RPMI7951 (cell line): ENCODE measurements at regions not wholly inside any gene's neighbourhood (a gene's known extent, or its start where the extent isn't known, plus 50 kb on each side); places are given as distances from the start of the nearest gene placed in this dataset.

Experiments used
- DNase-seq: peaks from one replicate; pipeline ENCODE4 v3.0.0-alpha.2; 2012; ENCODE audit warnings: low read depth

DNA sequence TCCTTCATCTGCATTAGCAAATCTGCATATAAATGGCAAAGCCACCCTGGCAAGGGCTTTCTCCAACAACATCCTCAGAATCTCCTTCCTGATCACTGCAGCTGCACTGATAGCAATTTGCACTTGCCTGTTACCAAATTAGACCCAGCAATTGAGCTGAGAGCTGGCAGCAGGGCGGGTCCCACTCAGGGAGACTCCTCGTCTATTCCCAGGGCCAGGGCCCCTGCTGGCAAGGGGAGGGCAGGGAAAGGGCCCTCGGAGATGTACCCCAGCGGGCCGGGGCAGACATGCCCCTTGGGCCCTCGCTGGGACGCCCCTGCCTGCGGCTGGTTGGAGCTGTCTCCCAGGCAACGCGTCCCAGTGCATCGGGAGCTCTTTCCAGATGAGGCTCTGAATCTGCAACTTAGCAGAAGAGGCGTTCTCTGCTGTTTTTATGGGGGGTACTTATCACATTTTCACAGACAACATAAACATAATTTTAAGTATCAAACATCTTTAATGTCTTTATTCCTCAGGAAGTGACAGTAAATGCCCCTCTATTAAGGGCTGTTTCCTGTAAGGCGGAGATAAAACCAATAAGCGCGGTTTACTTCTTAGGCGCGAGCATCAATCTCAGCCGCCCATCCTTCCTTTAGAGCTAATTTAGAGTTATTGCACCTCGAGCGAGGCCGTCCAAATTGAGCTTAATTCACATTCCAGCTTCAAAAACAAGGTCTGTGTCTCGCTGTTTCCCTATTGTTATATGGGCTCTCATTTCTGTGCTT, 249.0 kb upstream of the PPP2R2D start:
- DNase-seq = no peak

DNA sequence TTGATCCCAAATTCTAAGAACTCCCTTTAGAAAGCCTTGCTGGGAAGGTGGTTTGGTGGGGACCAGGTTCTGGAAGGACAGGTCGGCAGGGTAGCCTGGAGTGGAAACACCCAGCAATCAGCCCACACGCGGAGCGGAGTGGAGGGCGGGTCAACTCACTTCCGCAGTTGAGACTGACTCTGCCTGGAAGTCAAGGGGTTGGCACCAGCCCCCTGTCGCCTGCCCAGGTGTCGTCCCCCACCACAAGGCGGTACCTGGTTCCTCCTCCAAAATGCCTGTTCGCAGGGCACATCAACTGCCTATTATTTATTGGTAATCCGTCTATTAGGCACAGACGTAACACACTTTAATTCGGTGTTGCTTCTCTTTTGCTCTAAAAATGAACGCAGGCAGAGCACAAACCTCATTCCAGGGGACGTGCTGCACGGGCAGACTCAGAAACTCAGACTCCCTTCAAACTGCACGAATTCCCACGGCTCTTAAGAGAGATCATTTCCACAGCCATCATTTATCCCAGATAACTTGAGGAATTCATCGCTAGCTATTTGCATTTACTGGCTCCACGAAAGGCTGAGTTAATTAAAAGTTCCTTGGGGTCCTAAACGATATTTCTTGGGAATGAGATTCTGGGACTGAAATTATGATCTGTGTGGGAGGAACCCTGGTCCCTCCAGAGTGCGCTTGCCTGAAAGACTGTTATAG, 248.2 kb upstream of the PPP2R2D start:
- DNase-seq = no peak

- no peak for DNase-seq
These were observed 247.7 kb upstream of the PPP2R2D start for GRCh38 chr10:131653140-131653539.

DNA sequence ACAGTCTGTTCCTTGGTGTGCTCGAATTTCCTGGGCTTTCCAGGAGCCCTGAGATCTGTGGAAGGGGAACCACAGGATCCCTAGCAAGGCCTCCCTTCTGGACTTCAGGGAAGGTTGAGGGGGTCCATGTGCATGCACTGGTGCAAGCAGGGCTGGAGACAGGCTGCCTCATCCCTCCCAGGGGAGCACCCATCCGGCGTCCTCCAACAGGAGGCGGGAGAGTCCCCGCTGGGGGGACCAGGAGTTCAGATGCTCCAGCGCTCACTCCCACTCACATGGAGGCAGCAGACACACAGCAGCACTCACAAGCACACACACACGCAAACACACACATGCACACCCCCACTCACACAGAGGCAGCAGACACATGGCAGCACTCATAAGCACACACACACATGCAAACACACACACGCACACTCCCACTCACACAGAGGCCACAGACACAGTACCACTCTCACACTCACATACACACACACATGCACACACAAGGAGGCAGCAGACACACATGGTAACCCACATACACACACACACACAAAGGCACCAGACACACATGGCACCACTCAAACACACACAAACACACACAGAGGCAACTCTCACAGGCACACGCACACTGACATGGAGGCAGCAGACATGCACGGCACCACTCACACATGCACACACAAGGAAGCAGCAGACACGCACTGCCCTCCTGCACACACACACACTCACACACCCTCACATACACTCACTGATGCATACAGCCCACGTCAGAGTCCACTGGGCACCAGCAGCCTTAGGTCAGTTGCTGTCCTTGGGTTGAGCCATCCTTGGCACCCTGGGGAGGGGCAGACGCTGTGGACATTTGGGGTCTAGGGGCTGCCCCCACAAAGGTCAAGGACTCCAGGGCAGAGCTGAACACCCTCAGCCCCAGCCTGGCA, 247.0 kb upstream of the PPP2R2D start:
- DNase-seq = no peak

DNA sequence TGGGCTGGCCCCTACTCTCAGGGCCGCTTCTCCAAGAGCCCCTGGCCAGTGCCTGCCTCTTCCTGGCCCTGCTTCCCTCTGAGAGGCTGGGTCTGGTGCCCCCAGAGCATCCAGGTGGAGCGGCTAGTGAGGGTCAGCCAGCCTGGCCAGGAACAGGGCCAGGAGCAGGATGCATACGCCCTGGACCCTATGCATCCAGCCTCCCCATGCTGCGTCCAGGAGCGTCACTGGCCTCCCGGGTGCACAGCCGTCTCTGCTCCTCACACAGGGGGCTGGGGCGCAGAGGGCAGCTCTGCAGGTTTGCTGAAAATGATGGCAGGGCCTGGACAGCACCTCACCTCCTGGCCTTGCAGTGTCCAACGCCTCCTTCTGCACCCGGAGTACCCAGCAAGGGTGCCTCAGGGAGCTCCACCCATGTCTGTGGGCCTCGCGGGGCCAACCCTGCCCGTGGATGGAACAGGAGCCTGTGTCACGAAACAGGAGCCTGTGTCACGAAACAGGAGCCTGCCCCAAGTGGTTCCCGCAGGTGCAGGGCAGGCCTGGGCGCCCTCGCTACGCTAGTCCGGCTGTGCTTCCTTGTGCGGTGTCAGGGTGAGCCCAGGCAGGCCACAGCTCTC, 246.2 kb upstream of the PPP2R2D start:
- DNase-seq = no peak

DNA sequence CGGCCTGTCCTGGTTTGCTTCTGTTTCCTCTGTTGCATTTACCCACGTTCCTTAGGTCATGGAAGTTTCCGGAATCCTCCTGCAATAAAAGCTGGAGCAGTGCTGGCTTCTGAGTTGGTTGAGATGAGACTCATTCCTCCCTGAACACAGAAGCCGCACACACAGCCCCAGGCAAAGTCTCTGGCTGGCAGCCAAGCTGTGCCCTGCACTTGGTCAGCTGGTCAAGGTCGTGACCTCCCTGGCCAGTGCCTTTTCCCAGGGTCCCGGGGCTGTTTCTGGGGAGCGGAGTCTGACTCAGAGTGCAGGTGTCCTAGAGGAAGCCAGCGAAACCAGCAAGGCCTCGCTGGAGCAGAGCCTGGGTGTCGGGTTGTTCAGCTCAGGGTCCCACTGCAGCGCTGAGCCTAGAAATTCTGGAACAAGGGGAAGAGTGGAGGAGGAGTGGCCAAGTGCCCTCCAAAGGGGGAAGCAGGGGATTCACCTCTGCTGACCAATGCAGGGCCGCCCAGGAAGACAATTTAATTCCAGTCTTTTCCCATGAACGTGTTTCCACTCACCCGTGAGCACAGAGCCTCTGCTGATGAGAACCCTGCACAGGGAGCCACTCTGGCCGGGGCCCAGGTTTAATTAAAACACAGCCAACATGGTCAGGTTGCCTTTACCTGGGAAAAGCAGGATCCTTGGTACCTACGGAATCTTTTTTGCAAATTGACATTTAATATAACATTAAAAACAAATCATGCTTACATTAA, 245.5 kb upstream of the PPP2R2D start:
- peak; percentile 6 for DNase-seq

- DNase-seq = no peak
These were observed 244.8 kb upstream of the PPP2R2D start for GRCh38 chr10:131656009-131656408.

DNA sequence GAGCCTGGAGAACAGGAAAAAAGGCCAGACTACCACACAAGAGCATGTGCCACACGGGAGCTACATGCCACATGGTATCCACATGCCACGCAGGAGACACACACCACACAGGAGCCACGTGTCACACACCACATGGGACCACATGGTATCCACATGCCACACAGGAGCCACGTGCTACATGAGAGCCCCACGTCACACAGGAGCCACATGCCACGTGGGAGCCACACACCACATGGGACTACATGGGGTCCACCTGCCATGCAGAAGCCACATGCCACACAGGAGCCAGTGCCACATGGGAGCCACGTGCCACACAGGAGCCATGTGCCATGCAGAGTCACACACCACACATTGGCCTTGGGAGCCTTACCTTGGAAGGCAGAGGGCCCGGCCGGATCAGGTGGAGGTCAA, 244.4 kb upstream of the PPP2R2D start:
- no peak for DNase-seq

GRCh38 chr10:131657318-131657984, 243.4 kb upstream of the PPP2R2D start:
- DNase-seq = no peak

DNA sequence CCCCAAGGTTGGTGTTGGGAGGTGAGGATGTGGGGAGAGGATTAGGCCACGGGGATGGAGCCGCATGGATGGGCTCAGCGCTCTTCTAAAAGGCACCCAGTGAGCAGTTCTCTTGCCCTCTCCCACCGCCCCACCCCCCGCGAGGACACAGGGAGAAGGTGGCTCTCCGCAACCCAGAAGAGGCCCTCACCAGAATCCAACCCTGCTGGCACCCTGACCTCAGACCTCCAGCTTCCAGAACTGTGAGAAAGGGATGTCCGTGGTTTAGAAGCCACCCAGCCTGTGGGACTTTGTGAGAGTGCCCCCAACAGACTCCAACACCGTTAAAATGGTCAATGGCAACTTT, 242.8 kb upstream of the PPP2R2D start:
- DNase-seq = no peak

DNA sequence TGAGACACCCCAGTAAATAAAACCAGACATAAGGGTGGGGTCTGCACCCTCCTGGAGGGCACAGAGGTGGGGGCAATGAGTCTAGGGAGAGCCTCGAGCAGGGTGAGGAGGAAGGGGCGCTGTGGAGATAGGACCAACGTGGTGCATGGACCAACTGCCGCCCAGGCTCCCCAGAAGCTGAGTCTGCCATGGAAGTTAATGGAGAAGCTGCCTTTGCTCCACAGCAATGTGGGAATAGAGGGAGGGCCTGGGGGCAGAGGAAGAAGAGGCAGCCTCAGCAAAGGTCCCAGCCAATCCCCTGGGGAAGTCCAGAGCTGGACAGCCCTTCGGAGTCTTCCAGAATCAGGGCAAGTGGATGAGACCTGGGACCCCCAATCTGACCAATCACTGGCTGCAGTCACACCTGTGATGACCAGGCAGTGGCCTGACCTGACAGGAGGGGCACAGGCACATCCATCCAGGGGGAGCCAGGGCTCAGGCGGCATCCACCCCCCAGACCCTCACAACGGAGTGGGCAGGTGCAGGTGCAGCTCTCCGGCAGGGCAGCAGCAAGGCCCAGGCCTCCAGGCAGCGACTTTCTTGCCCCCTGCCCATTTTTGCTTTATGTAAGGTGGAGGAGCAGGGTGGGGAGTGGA, 242.2 kb upstream of the PPP2R2D start:
- DNase-seq = no peak

GRCh38 chr10:131660427-131660826, 240.4 kb upstream of the PPP2R2D start:
- no peak for DNase-seq

DNA sequence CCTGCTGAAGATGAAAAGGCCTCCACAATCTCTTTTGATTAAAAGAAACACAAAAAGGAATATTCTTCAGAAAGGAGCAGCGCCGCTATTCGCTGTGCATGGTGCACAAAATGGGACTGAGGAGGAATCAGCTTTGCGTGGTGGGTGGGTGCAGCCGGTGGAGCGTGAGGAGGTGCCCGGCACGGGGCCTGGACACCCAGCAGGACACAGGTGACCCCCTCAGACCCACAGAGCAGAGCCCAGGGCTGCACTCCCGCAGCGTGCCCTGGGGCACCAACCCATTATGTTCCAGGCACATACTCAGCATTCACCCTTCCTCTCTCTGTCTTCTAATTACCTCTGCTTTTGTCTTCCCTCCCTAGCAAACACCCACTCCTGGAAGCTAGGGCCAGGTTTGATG, 238.0 kb upstream of the PPP2R2D start:
- DNase-seq = no peak

GRCh38 chr10:131663351-131663750, 237.5 kb upstream of the PPP2R2D start:
- DNase-seq = no peak

GRCh38 chr10:131666091-131666490, 234.7 kb upstream of the PPP2R2D start:
- DNase-seq = no peak

- no peak for DNase-seq
These were observed 233.8 kb upstream of the PPP2R2D start for GRCh38 chr10:131667047-131667446.

DNA sequence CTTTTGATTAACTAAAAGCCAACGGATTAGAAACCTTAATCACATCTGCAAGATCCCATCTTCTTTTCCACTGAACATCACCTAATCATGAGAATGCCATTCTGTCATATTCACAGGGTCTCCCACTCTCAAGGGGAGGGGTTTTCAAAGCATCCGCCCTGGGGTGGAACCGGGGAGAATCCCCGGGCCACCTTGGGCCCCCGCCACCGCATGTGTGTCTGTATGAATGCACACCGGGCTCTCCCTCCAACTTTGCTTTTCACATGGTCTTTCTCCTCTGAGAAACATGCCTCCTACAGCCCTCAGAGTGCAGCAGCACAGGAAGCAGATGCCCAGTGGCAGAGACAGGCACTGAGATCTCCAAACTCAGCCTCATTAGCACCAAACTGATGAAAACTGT, 233.2 kb upstream of the PPP2R2D start:
- no peak for DNase-seq

- no peak for DNase-seq
These were observed 231.9 kb upstream of the PPP2R2D start for GRCh38 chr10:131668903-131669302.

DNA sequence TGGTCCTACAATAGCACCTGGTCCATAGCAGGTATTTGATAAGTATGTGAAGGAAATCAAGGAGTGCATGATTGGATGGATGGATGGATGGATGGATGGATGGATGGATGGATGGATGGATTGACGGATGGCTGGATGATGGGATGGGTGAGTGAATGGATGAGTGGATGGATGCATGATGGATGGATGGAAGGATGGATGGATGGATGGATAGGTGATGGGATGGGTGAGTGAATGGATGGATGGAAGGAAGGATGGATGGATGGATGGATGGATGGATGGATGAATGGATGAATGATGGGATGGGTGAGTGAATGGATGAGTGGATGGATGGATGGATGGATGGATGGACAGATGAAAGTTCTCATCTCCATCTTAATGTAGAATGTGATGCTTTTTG, 231.0 kb upstream of the PPP2R2D start:
- DNase-seq = no peak

DNA sequence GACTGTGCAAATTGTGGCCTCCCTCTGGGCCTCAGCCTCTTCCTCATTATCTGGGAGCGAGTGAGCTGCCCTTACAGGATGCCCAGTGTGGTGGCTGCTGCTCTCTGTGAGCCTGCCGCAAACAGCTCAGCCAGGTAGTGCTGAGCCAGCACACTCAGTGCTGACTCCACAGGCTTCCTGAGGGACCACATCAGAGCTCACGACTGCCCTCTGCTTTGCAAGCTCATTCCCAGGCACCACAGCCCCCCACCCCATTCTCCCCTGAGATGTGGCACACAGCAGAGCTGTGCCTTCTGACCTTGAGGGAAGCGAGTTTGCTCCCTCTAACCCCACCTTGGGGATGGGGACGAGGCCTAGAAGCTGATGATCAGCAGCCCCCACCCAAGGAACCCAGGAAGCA, 230.5 kb upstream of the PPP2R2D start:
- no peak for DNase-seq
